Keratinocyte (primary cell): ENCODE measurements at regions not wholly inside any gene's neighbourhood (a gene's known extent, or its start where the extent isn't known, plus 50 kb on each side); places are given as distances from the start of the nearest gene placed in this dataset.

Experiments used
- DNase-seq: peaks from one replicate; pipeline ENCODE4 v3.0.0-alpha.2; 2011; ENCODE audit warnings: low read depth, missing footprints, low spot score
- FAIRE-seq: peaks from 2 replicates; lab custom pipeline; 2011; peaks lifted over from hg19 to GRCh38; lab: Jason Lieb, UNC
- H2AFZ ChIP-seq: 2 replicates; pipeline ENCODE4 v1.6.0; 2012; ENCODE audit warnings: low read length, control low read depth, inconsistent platforms; ENCODE audit not compliant: control insufficient read depth
- H3K27ac ChIP-seq: 2 replicates; pipeline ENCODE4 v1.5.1; 2011; ENCODE audit warnings: low read length; ENCODE audit not compliant: control insufficient read depth, insufficient read depth
- H3K27me3 ChIP-seq: 3 replicates; pipeline ENCODE4 v1.6.0; 2011; ENCODE audit warnings: low read length; ENCODE audit not compliant: control insufficient read depth, insufficient read depth; ENCODE audit errors: extremely low read depth
- H3K36me3 ChIP-seq, 2 experiments: 2 replicates in 1 of 2; 3 replicates in 1 of 2; pipeline ENCODE4 v1.5.1; 2011; ENCODE audit warnings: low read length in 2 of 2, mild to moderate bottlenecking in 1 of 2; ENCODE audit not compliant: control insufficient read depth in 2 of 2, insufficient read depth in 2 of 2; ENCODE audit errors: extremely low read depth in 1 of 2
- H3K4me1 ChIP-seq: 3 replicates; pipeline ENCODE4 v1.5.1; 2011; ENCODE audit warnings: low read length; ENCODE audit not compliant: control insufficient read depth, insufficient read depth; ENCODE audit errors: extremely low read depth
- H3K4me2 ChIP-seq: 3 replicates; pipeline ENCODE4 v1.6.0; 2011; ENCODE audit warnings: low read depth, low read length; ENCODE audit not compliant: control insufficient read depth, insufficient read depth; ENCODE audit errors: extremely low read depth
- H3K4me3 ChIP-seq, 3 experiments: fragments of 200-600 bp in 1 of 3; sonication (generic) in 1 of 3; 2 replicates in 2 of 3; 3 replicates in 1 of 3; pipeline ENCODE4 v1.5.1; 2011 to 2016; ENCODE audit warnings: low read length in 3 of 3, mild to moderate bottlenecking in 3 of 3, control low read depth in 2 of 3, inconsistent platforms in 1 of 3, low read depth in 1 of 3, mixed read lengths in 1 of 3, mixed run types in 1 of 3, moderate library complexity in 1 of 3; ENCODE audit not compliant: control insufficient read depth in 2 of 3, insufficient read depth in 2 of 3; ENCODE audit errors: extremely low read depth in 1 of 3
- H3K79me2 ChIP-seq: 2 replicates; pipeline ENCODE4 v1.6.0; 2012; ENCODE audit warnings: low read length; ENCODE audit not compliant: control insufficient read depth, insufficient read depth
- H3K9ac ChIP-seq: 3 replicates; pipeline ENCODE4 v1.6.0; 2011; ENCODE audit warnings: low read length; ENCODE audit not compliant: control insufficient read depth, insufficient read depth; ENCODE audit errors: extremely low read depth
- H3K9me1 ChIP-seq: 3 replicates; pipeline ENCODE4 v1.6.0; 2011; ENCODE audit warnings: low read length; ENCODE audit not compliant: control insufficient read depth, insufficient read depth; ENCODE audit errors: extremely low read depth
- H3K9me3 ChIP-seq: 2 replicates; pipeline ENCODE4 v1.5.1; 2012; ENCODE audit warnings: low read depth, low read length; ENCODE audit not compliant: control insufficient read depth
- H4K20me1 ChIP-seq: 3 replicates; pipeline ENCODE4 v1.6.0; 2011; ENCODE audit warnings: low read length; ENCODE audit not compliant: control insufficient read depth, insufficient read depth; ENCODE audit errors: extremely low read depth
- EZH2 ChIP-seq: IDR thresholded peaks from one replicate; pipeline ENCODE4 v1.6.1; 2012; ENCODE audit warnings: inconsistent platforms, mild to moderate bottlenecking, low read length, moderate library complexity
- dilution Hi-C: fragments of 300-500 bp; cut with MboI; formaldehyde crosslinking; loops from one replicate; pipeline ENCODE4 v1.7.0; 2020; ENCODE audit warnings: low sequenced_read_pairs; ENCODE audit not compliant: extremely low pct_ligation_motif_present
- TF ChIP-seq, protein P1 (sequence below), 3 experiments: IDR thresholded peaks in 1 of 3; conservative IDR thresholded peaks in 1 of 3; optimal IDR thresholded peaks in 1 of 3; 2 replicates in 2 of 3; 3 replicates in 1 of 3; pipeline versions ENCODE3 to v1.5.1; 2011; ENCODE audit warnings: low read length in 3 of 3, mild to moderate bottlenecking in 3 of 3, moderate library complexity in 2 of 3, control low read depth in 1 of 3, inconsistent platforms in 1 of 3; ENCODE audit not compliant: insufficient read depth in 2 of 3; ENCODE audit errors: extremely low read depth in 1 of 3

DNA sequence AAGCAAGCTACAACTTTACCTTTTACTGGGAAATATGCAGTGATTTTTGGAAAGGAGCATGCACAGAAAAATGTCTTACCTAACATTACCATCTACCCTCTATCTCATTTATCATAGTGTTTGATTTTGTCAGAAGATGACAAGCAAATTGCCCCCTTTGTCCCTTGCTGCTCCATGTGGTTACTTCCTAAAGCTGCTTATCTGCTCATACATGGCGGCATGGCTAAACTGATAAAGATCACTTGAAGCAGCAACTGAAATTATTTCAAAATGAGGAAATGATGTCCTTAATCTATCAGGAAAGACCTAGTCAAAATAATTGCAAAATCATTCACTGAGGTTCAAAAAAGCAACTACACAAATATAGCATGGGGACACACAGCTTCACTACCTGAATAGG is 1198.5 kb upstream of the SORCS1 start:
- dilution Hi-C loops: no loop called here
- FAIRE-seq: no peak
- no peaks in the 10 kb centered on the region for H3K79me2 ChIP-seq

DNA sequence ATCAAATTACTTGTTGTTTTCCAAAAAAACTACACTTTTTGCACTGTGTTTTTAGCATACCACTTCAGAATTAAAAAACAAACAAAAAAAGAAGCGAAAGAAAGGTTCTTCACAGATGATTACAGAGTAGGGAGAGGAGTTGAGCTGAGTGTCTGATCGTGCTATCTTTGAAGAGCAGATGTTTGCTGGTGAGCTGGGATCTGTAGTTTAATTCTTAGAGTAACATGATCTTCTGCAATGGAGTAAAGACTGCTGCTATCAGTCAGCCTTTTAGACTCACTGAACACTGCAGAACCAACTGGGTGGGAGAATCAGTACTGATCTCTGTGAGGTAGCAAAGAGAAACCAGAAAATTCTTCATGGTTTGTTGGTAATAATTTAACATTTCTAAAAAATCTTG is 1197.8 kb upstream of the SORCS1 start:
- Histone ChIP-seq H3K9ac (no peak overlapping the region), H3K79me2 (no peaks in the 10 kb centered on the region), H4K20me1 (no peaks in the 10 kb centered on the region), H2AFZ (no peak overlapping the region), H3K4me2 (no peak overlapping the region), H3K4me3 (no peak overlapping the region), H3K9me1 (no peaks in the 10 kb centered on the region), H3K27me3 (no peaks in the 10 kb centered on the region), H3K4me1 (no peaks in the 10 kb centered on the region), H3K27ac (no peak overlapping the region), H3K36me3 (no peaks in the 10 kb centered on the region), H3K9me3 (no peaks in the 10 kb centered on the region)
- no peak for TF ChIP-seq EZH2
- TF ChIP-seq, protein P1, sequence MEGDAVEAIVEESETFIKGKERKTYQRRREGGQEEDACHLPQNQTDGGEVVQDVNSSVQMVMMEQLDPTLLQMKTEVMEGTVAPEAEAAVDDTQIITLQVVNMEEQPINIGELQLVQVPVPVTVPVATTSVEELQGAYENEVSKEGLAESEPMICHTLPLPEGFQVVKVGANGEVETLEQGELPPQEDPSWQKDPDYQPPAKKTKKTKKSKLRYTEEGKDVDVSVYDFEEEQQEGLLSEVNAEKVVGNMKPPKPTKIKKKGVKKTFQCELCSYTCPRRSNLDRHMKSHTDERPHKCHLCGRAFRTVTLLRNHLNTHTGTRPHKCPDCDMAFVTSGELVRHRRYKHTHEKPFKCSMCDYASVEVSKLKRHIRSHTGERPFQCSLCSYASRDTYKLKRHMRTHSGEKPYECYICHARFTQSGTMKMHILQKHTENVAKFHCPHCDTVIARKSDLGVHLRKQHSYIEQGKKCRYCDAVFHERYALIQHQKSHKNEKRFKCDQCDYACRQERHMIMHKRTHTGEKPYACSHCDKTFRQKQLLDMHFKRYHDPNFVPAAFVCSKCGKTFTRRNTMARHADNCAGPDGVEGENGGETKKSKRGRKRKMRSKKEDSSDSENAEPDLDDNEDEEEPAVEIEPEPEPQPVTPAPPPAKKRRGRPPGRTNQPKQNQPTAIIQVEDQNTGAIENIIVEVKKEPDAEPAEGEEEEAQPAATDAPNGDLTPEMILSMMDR (optimal IDR thresholded peaks at IDR 0.05 in 1 of 3, IDR thresholded peaks at IDR 0.05 in 1 of 3, conservative IDR thresholded peaks at IDR 0.05 in 1 of 3; ENCODE audit: extremely low read depth in 1 of 3, insufficient read depth in 2 of 3, low read length in 3 of 3): no peak
- no peak for DNase-seq
- no peak for FAIRE-seq
- dilution Hi-C loops: no loop called here

More for the DNA sequence above, 1198.5 kb upstream of the SORCS1 start:
- DNase-seq: no peak
- no peak overlapping the region for H2AFZ ChIP-seq
- no peak overlapping the region for H3K4me2 ChIP-seq
- H3K9me1 ChIP-seq: no peaks in the 10 kb centered on the region
- no peak overlapping the region for H3K4me3 ChIP-seq
- H3K9me3 ChIP-seq: no peaks in the 10 kb centered on the region
- TF ChIP-seq, protein P1 (optimal IDR thresholded peaks at IDR 0.05 in 1 of 3, IDR thresholded peaks at IDR 0.05 in 1 of 3, conservative IDR thresholded peaks at IDR 0.05 in 1 of 3; ENCODE audit: extremely low read depth in 1 of 3, insufficient read depth in 2 of 3, low read length in 3 of 3): no peak
- no peak for TF ChIP-seq EZH2
- no peaks in the 10 kb centered on the region for H3K4me1 ChIP-seq
- H3K9ac ChIP-seq: no peak overlapping the region
- H3K27ac ChIP-seq: no peak overlapping the region
- H3K36me3 ChIP-seq: no peaks in the 10 kb centered on the region
- no peaks in the 10 kb centered on the region for H3K27me3 ChIP-seq
- H4K20me1 ChIP-seq: no peaks in the 10 kb centered on the region
